NCI-H82 treated with DMSO at 0.1 percent for 48 hours (cell line): ENCODE measurements at regions not wholly inside any gene's neighbourhood (a gene's known extent, or its start where the extent isn't known, plus 50 kb on each side); places are given as distances from the start of the nearest gene placed in this dataset.

ENCODE experiments used
- DNase-seq: peaks from one replicate; lab custom pipeline; 2025; ENCODE audit not compliant: unreplicated experiment; lab: John Stamatoyannopoulos, UW

GRCh38 chr6:119581220-119581619 is 231.7 kb upstream of the MAN1A1 start:
- DNase-seq, result no peak

- no peak for DNase-seq
These were observed 226.2 kb upstream of the MAN1A1 start for GRCh38 chr6:119575721-119576120.

- no peak for DNase-seq
These were observed 219.0 kb upstream of the MAN1A1 start for GRCh38 chr6:119568580-119568979.

- no peak for DNase-seq
These were observed 217.1 kb upstream of the MAN1A1 start for GRCh38 chr6:119566546-119567260.

- no peak for DNase-seq
These were observed 216.3 kb upstream of the MAN1A1 start for GRCh38 chr6:119565893-119566292.

- no peak for DNase-seq
These were observed 212.6 kb upstream of the MAN1A1 start for GRCh38 chr6:119562168-119562567.

GRCh38 chr6:119559586-119559985 is 210.0 kb upstream of the MAN1A1 start:
- no peak for DNase-seq

GRCh38 chr6:119557239-119557638 is 207.7 kb upstream of the MAN1A1 start:
- no peak for DNase-seq

GRCh38 chr6:119552021-119552420 is 202.5 kb upstream of the MAN1A1 start:
- no peak for DNase-seq

GRCh38 chr6:119547024-119547423 is 197.5 kb upstream of the MAN1A1 start:
- DNase-seq, result no peak

GRCh38 chr6:119545245-119545644 is 195.7 kb upstream of the MAN1A1 start:
- no peak for DNase-seq

- DNase-seq, result no peak
These were observed 195.0 kb upstream of the MAN1A1 start for GRCh38 chr6:119544325-119545175.

GRCh38 chr6:119543332-119543731 is 193.8 kb upstream of the MAN1A1 start:
- DNase-seq, result no peak

- no peak for DNase-seq
These were observed 192.5 kb upstream of the MAN1A1 start for GRCh38 chr6:119542037-119542436.

- DNase-seq, result peak; percentile 65
These were observed 191.8 kb upstream of the MAN1A1 start for GRCh38 chr6:119541132-119541905.

- no peak for DNase-seq
These were observed 190.9 kb upstream of the MAN1A1 start for GRCh38 chr6:119540417-119540816.

GRCh38 chr6:119539066-119539746 is 189.6 kb upstream of the MAN1A1 start:
- DNase-seq, result no peak

- no peak for DNase-seq
These were observed 187.1 kb upstream of the MAN1A1 start for GRCh38 chr6:119536666-119537065.

- no peak for DNase-seq
These were observed 185.8 kb upstream of the MAN1A1 start for GRCh38 chr6:119535332-119535731.

GRCh38 chr6:119533603-119534279 is 184.2 kb upstream of the MAN1A1 start:
- DNase-seq, result no peak

- DNase-seq, result no peak
These were observed 177.6 kb upstream of the MAN1A1 start for GRCh38 chr6:119527231-119527578.
